Tibial nerve (tissue), 4 donors: ENCODE measurements at regions not wholly inside any gene's neighbourhood (a gene's known extent, or its start where the extent isn't known, plus 50 kb on each side); places are given as distances from the start of the nearest gene placed in this dataset.

Source experiments
- DNase-seq, 2 donors: peaks; one replicate each; pipeline ENCODE4 v3.0.0-alpha.2; 2019; ENCODE audit warnings: low spot score in 2 of 2
- H3K27ac ChIP-seq, 4 donors: fragments of 200-600 bp; sonication (generic) in 3 of 4; one replicate each; pipeline ENCODE4 v1.5.1; 2017 to 2019; ENCODE audit warnings: mild to moderate bottlenecking in 1 of 4
- H3K27me3 ChIP-seq, 2 donors: fragments of 200-600 bp; sonication (generic) in 1 of 2; one replicate each; pipeline versions ENCODE4 v1.5.1 to v1.6.0; 2017 to 2019
- H3K36me3 ChIP-seq, 3 donors: fragments of 200-600 bp; sonication (generic); one replicate each; pipeline ENCODE4 v1.5.1; 2018 to 2019
- H3K4me1 ChIP-seq, 4 donors: fragments of 200-600 bp; sonication (generic) in 3 of 4; one replicate each; pipeline ENCODE4 v1.5.1; 2017 to 2019
- H3K4me3 ChIP-seq, 4 donors: fragments of 200-600 bp; sonication (generic) in 3 of 4; one replicate each; pipeline ENCODE4 v1.5.1; 2017 to 2019; ENCODE audit warnings: mild to moderate bottlenecking in 1 of 4, moderate library complexity in 1 of 4
- H3K9me3 ChIP-seq, 4 donors: fragments of 200-600 bp; sonication (generic) in 3 of 4; one replicate each; pipeline ENCODE4 v1.5.1; 2017 to 2019
- CTCF ChIP-seq, 5 experiments: fragments of 200-600 bp in 3 of 5; fragments of 450-650 bp in 2 of 5; sonication (generic) in 3 of 5; IDR thresholded peaks; one replicate each; pipeline ENCODE4 v1.5.1; 2016 to 2019; ENCODE audit warnings: antibody characterized with exemption in 5 of 5, mild to moderate bottlenecking in 3 of 5, moderate library complexity in 2 of 5
- EP300 ChIP-seq, 2 donors: sonication (generic); formaldehyde crosslinking; IDR thresholded peaks; one replicate each; pipeline ENCODE4 v1.6.1; 2017; ENCODE audit warnings: antibody characterized with exemption in 2 of 2, mild to moderate bottlenecking in 1 of 2
- POLR2A ChIP-seq, 2 donors: fragments of 450-650 bp; IDR thresholded peaks; one replicate each; pipeline ENCODE4 v1.6.1; 2017; ENCODE audit warnings: antibody characterized with exemption in 2 of 2, mild to moderate bottlenecking in 2 of 2, moderate library complexity in 2 of 2
- WGBS, 2 donors: methylation state at CpG; one replicate each; pipeline ENCODE4 v1.1.5; 2018; 5-methylcytosine and 5-hydroxymethylcytosine counted together

GRCh38 chr16:87052506-87052905 is 264.7 kb downstream of the C16orf95 start:
- Histone ChIP-seq H3K4me3 (no peak overlapping the region), H3K36me3 (no peaks in the 10 kb centered on the region), H3K9me3 (peaks cover 0 to 8% (median 0%) of the 10 kb centered on the region in 4 donors), H3K4me1 (peaks cover 0 to 13% (median 0%) of the 10 kb centered on the region in 4 donors), H3K27me3 (peaks cover 0 to 19% of the 10 kb centered on the region in 2 donors), H3K27ac (no peak overlapping the region)
- no peak for DNase-seq
- no peak for TF ChIP-seq EP300 (IDR thresholded peaks at IDR 0.05)
- TF ChIP-seq POLR2A (IDR thresholded peaks at IDR 0.05), result no peak
- TF ChIP-seq CTCF (IDR thresholded peaks at IDR 0.05), result no peak
- 57 to 66% methylated on average over 6 of the region's 6 CpGs for WGBS, 2 donors

GRCh38 chr16:87053016-87053982 is 263.9 kb downstream of the C16orf95 start:
- no peak for DNase-seq
- 44 to 50% methylated on average over 28 to 31 of the region's 39 CpGs for WGBS, 2 donors
- peaks cover 0 to 8% (median 0%) of the 10 kb centered on the region in 4 donors for H3K9me3 ChIP-seq
- H3K4me3 ChIP-seq, result no peak overlapping the region
- peaks cover 0 to 13% (median 0%) of the 10 kb centered on the region in 4 donors for H3K4me1 ChIP-seq
- TF ChIP-seq POLR2A (IDR thresholded peaks at IDR 0.05) (no peak), EP300 (IDR thresholded peaks at IDR 0.05) (no peak), CTCF (IDR thresholded peaks at IDR 0.05) (no peak)
- no peak overlapping the region for H3K27ac ChIP-seq
- peaks cover 0 to 26% of the 10 kb centered on the region in 2 donors for H3K27me3 ChIP-seq
- H3K36me3 ChIP-seq, result no peaks in the 10 kb centered on the region

GRCh38 chr16:87054154-87054553 is 263.0 kb downstream of the C16orf95 start:
- Histone ChIP-seq H3K9me3 (peaks cover 0 to 8% (median 0%) of the 10 kb centered on the region in 4 donors), H3K27me3 (peaks cover 0 to 26% of the 10 kb centered on the region in 2 donors), H3K4me3 (no peak overlapping the region), H3K36me3 (no peaks in the 10 kb centered on the region), H3K27ac (no peak overlapping the region), H3K4me1 (peaks cover 0 to 13% (median 0%) of the 10 kb centered on the region in 4 donors)
- no peak for DNase-seq
- 90 to 94% methylated on average over 5 of the region's 5 CpGs for WGBS, 2 donors
- TF ChIP-seq EP300 (IDR thresholded peaks at IDR 0.05) (no peak), POLR2A (IDR thresholded peaks at IDR 0.05) (no peak), CTCF (IDR thresholded peaks at IDR 0.05) (no peak)

- no peak overlapping the region for H3K4me3 ChIP-seq
- peaks cover 0 to 26% of the 10 kb centered on the region in 2 donors for H3K27me3 ChIP-seq
- no peak overlapping the region for H3K27ac ChIP-seq
- WGBS, 2 donors, result 86 to 89% methylated on average over 4 of the region's 4 CpGs
- peaks cover 0 to 8% (median 0%) of the 10 kb centered on the region in 4 donors for H3K9me3 ChIP-seq
- no peaks in the 10 kb centered on the region for H3K36me3 ChIP-seq
- no peak for TF ChIP-seq POLR2A (IDR thresholded peaks at IDR 0.05)
- no peak for TF ChIP-seq CTCF (IDR thresholded peaks at IDR 0.05)
- TF ChIP-seq EP300 (IDR thresholded peaks at IDR 0.05), result no peak
- DNase-seq, result no peak
- peaks cover 0 to 13% (median 0%) of the 10 kb centered on the region in 4 donors for H3K4me1 ChIP-seq
Measured at GRCh38 chr16:87054856-87055255, 262.3 kb downstream of the C16orf95 start.

- H3K27me3 ChIP-seq, result peaks cover 0 to 22% of the 10 kb centered on the region in 2 donors
- peaks cover 0 to 8% (median 0%) of the 10 kb centered on the region in 4 donors for H3K9me3 ChIP-seq
- no peak for DNase-seq
- 63 to 70% methylated on average over 4 of the region's 4 CpGs for whole genome bisulfite sequencing, 2 donors
- peaks cover 0 to 20% (median 0%) of the 10 kb centered on the region in 4 donors for H3K4me1 ChIP-seq
- H3K4me3 ChIP-seq, result no peak overlapping the region
- no peaks in the 10 kb centered on the region for H3K36me3 ChIP-seq
- H3K27ac ChIP-seq, result no peak overlapping the region
- TF ChIP-seq POLR2A (IDR thresholded peaks at IDR 0.05), result no peak
- TF ChIP-seq EP300 (IDR thresholded peaks at IDR 0.05), result no peak
- TF ChIP-seq CTCF (IDR thresholded peaks at IDR 0.05), result no peak
Measured at GRCh38 chr16:87056083-87056482, 261.1 kb downstream of the C16orf95 start.
